Stomach (tissue), 8 donors: ENCODE measurements at regions not wholly inside any gene's neighbourhood (a gene's known extent, or its start where the extent isn't known, plus 50 kb on each side); places are given as distances from the start of the nearest gene placed in this dataset.

Experiments
- DNase-seq, 2 donors: peaks; one replicate each; pipeline versions ENCODE4 v3.0.0 to v3.0.0-alpha.2; 2013 to 2019
- H3K27ac ChIP-seq, 5 donors: fragments of 200-600 bp in 4 of 5; sonication (generic) in 4 of 5; one replicate each; pipeline ENCODE4 v1.5.1; 2013 to 2019; ENCODE audit warnings: mild to moderate bottlenecking in 1 of 5, moderate library complexity in 1 of 5
- H3K27me3 ChIP-seq, 3 donors: fragments of 200-600 bp; sonication (generic); one replicate each; pipeline ENCODE4 v1.5.1; 2017 to 2019; ENCODE audit warnings: mixed run types in 1 of 3
- H3K36me3 ChIP-seq, 4 donors: fragments of 200-600 bp; sonication (generic); 1 replicate in 3 of 4; 2 replicates in 1 of 4; pipeline ENCODE4 v1.5.1; 2016 to 2019
- H3K4me1 ChIP-seq, 4 donors: fragments of 200-600 bp; sonication (generic); one replicate each; pipeline ENCODE4 v1.5.1; 2016 to 2019
- H3K4me3 ChIP-seq, 4 donors: fragments of 200-600 bp; sonication (generic) in 3 of 4; one replicate each; pipeline ENCODE4 v1.5.1; 2016 to 2019; ENCODE audit warnings: mild to moderate bottlenecking in 1 of 4
- H3K9me3 ChIP-seq, 4 donors: fragments of 200-600 bp; sonication (generic); one replicate each; pipeline ENCODE4 v1.5.1; 2016 to 2019
- EP300 ChIP-seq: sonication (generic); formaldehyde crosslinking; IDR thresholded peaks from one replicate; pipeline ENCODE4 v1.6.1; 2017; ENCODE audit warnings: antibody characterized with exemption
- POLR2A ChIP-seq, 4 donors: fragments of 450-650 bp; IDR thresholded peaks; one replicate each; pipeline ENCODE4 v1.6.1; 2016; ENCODE audit warnings: antibody characterized with exemption in 4 of 4, control low read depth in 2 of 4, mild to moderate bottlenecking in 1 of 4, moderate library complexity in 1 of 4
- POLR2AphosphoS5 ChIP-seq, 3 donors: sonication (generic); formaldehyde crosslinking; IDR thresholded peaks; one replicate each; pipeline ENCODE4 v1.6.1; 2016; ENCODE audit warnings: antibody characterized with exemption in 3 of 3
- WGBS, 5 donors: extraction: QIAGEN DNeasy Blood & Tissue Kit in 3 of 5; methylation state at CpG; one replicate each; pipeline versions ENCODE4 v1.1.5 to v1.1.7; 2013 to 2018; 5-methylcytosine and 5-hydroxymethylcytosine counted together
- intact Hi-C: fragments of 100-400 bp; cut with DNase I; formaldehyde crosslinking; loops from one replicate; pipeline ENCODE4 v1.15.1; 2023; ENCODE audit warnings: low total_unique reads
- TF ChIP-seq, protein P1 (sequence below), 7 experiments: fragments of 450-650 bp in 4 of 7; fragments of 200-600 bp in 3 of 7; sonication (generic) in 3 of 7; IDR thresholded peaks; one replicate each; pipeline ENCODE4 v1.5.1; 2016 to 2019; ENCODE audit warnings: antibody characterized with exemption in 7 of 7, control low read depth in 2 of 7, mild to moderate bottlenecking in 1 of 7
- donor health status: healthy with polysubstance abuse.
- donor health status: Bipolar disorder and iron deficiency.
- donor health status: healthy.

DNA sequence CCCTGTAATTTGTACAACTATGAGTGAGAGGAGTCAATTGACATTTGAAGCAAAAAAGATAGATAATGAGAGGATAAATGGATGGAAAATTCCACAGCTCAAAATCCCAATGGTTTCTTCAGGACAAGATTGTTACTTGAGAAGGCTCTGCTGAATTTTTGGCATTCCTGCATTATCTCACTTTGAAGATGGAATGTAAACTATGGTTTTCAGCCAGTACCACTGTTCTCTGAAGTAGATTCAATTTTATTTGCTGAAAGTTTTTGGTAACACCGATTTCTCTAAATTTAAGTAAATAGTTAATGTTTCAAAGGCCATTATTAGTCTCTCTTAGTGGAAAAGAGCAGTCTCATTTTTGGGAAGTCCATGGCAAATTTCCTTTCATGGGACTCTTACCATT, 121.9 kb upstream of the SLC38A2 start:
- Histone ChIP-seq H3K4me3 (no peak overlapping the region), H3K27me3 (no peaks in the 10 kb centered on the region), H3K9me3 (no peaks in the 10 kb centered on the region), H3K4me1 (peaks cover 18 to 55% (median 37%) of the 10 kb centered on the region in 4 donors), H3K36me3 (no peaks in the 10 kb centered on the region), H3K27ac (peak overlapping the region in 3 of 5 donors; percentile 31 to 62 (median 60))
- intact Hi-C loops = no loop called here
- TF ChIP-seq POLR2A (IDR thresholded peaks at IDR 0.05) = no peak
- TF ChIP-seq POLR2AphosphoS5 (IDR thresholded peaks at IDR 0.05) = no peak
- TF ChIP-seq EP300 = no peak
- TF ChIP-seq, protein P1, sequence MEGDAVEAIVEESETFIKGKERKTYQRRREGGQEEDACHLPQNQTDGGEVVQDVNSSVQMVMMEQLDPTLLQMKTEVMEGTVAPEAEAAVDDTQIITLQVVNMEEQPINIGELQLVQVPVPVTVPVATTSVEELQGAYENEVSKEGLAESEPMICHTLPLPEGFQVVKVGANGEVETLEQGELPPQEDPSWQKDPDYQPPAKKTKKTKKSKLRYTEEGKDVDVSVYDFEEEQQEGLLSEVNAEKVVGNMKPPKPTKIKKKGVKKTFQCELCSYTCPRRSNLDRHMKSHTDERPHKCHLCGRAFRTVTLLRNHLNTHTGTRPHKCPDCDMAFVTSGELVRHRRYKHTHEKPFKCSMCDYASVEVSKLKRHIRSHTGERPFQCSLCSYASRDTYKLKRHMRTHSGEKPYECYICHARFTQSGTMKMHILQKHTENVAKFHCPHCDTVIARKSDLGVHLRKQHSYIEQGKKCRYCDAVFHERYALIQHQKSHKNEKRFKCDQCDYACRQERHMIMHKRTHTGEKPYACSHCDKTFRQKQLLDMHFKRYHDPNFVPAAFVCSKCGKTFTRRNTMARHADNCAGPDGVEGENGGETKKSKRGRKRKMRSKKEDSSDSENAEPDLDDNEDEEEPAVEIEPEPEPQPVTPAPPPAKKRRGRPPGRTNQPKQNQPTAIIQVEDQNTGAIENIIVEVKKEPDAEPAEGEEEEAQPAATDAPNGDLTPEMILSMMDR (IDR thresholded peaks at IDR 0.05) = no peak
- DNase-seq = no peak
- 8 to 19% (median 13%) methylated on average over 1 of the region's 1 CpG for WGBS, 5 donors

DNA sequence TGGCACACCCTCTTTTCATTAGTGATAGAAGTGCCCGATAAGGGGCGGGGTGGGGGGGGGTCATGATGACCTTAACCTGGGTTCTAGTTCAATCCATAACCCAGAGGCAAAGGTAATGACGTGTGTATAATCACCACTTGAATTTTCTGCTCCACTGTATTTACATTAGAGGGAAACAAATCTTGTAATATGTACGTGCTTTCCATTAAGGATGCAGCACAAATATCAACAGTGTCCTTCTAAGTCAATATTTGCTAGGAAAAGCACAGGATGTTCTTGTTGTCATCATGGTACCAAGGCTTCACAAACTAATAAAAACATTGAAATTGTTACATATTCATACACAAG, 121.2 kb upstream of the SLC38A2 start:
- intact Hi-C loops = no loop called here
- DNase-seq = no peak
- Histone ChIP-seq H3K4me3 (no peak overlapping the region), H3K9me3 (no peaks in the 10 kb centered on the region), H3K36me3 (no peaks in the 10 kb centered on the region), H3K27me3 (no peaks in the 10 kb centered on the region), H3K4me1 (peaks cover 18 to 58% (median 40%) of the 10 kb centered on the region in 4 donors), H3K27ac (peak overlapping the region in 4 of 5 donors; percentile 39 to 62 (median 54))
- 22 to 42% (median 30%) methylated on average over 4 of the region's 4 CpGs for WGBS, 5 donors
- TF ChIP-seq POLR2AphosphoS5 (IDR thresholded peaks at IDR 0.05) = peak in 1 of 3 donors; percentile 25
- TF ChIP-seq POLR2A (IDR thresholded peaks at IDR 0.05) = no peak
- no peak for TF ChIP-seq EP300
- TF ChIP-seq, protein P1 (IDR thresholded peaks at IDR 0.05) = no peak

DNA sequence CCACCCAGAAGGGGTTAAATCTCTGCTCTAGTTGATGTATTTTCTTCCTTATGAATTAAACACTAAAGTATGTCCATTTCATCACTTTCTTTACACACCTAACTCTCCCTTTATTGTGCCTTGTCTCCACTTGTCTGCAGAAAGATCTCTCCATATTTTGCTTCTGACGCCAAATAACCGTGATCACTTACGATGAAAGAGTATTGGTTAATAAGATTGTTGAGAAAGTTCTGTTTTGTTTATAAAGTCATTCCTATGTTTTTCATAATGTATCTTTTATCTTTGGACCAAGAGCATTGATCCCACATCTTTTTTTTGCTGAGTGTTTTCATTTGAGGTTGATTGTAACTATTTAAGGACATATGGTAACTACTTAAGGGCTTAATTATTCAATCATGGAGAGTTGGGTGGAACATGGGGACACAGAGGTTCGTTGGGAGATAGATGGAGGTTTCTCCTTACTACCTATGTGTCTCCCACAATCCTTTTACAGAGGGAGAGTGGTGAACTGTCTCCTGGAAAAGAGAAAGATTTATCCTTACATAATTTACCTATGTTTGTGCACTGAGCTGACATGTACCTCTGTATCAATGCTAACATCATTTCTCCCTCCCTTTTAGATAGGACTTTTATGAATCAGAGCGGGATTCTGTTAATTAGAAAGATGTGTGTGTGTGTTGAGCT, 120.7 kb upstream of the SLC38A2 start:
- Histone ChIP-seq H3K9me3 (no peaks in the 10 kb centered on the region), H3K27ac (peak overlapping the region in 4 of 5 donors; percentile 39 to 62 (median 54)), H3K4me1 (peaks cover 18 to 58% (median 40%) of the 10 kb centered on the region in 4 donors), H3K27me3 (no peaks in the 10 kb centered on the region), H3K4me3 (no peak overlapping the region), H3K36me3 (no peaks in the 10 kb centered on the region)
- DNase-seq = no peak
- WGBS, 5 donors = 74 to 78% (median 75%) methylated on average over 5 of the region's 5 CpGs
- intact Hi-C loops = no loop called here
- TF ChIP-seq, protein P1 (IDR thresholded peaks at IDR 0.05) = no peak
- TF ChIP-seq POLR2A (IDR thresholded peaks at IDR 0.05) (no peak), POLR2AphosphoS5 (IDR thresholded peaks at IDR 0.05) (no peak), EP300 (no peak)

DNA sequence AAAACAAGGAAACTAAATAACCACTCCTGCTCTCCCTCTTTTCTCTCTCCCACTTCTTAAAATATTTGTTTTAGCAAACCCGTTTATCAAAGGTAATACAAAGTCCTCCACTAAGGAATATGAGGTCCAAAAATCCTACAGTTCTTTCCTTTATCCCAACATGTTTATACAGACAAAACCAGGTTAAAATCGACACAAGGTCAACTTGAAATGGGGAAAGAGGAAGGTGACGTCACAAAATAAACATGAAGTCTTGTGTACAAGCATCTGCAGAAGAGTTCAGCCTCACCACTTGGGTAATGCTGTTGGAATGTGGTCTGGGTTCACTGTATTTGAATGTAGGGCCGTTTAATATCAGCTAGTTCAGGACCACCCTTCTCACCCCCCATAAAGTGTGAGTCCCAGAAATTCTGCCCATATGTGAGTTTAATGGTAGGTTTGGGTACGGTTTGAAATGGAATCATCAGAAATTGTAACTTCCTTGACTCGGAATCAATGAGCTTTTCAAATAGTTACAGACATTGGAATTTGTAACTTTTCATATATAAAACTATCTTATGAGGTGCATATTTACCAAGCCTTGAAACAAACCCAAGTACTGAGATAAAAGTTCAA, 120.0 kb upstream of the SLC38A2 start:
- no peaks in the 10 kb centered on the region for H3K27me3 ChIP-seq
- H3K36me3 ChIP-seq = no peaks in the 10 kb centered on the region
- no peak overlapping the region for H3K4me3 ChIP-seq
- 27 to 42% (median 36%) methylated on average over 6 of the region's 6 CpGs for WGBS, 5 donors
- peak overlapping the region in 4 of 5 donors; percentile 1 to 62 (median 54) for H3K27ac ChIP-seq
- DNase-seq = peak in 1 of 2 donors; percentile 82
- H3K9me3 ChIP-seq = no peaks in the 10 kb centered on the region
- intact Hi-C loops = no loop called here
- H3K4me1 ChIP-seq = peaks cover 18 to 58% (median 40%) of the 10 kb centered on the region in 4 donors
- peak in 1 of 3 donors; percentile 59 for TF ChIP-seq POLR2AphosphoS5 (IDR thresholded peaks at IDR 0.05)
- TF ChIP-seq, protein P1 (IDR thresholded peaks at IDR 0.05) = no peak
